HG03565 (cell line): ENCODE measurements at regions not wholly inside any gene's neighbourhood (a gene's known extent, or its start where the extent isn't known, plus 50 kb on each side); places are given as distances from the start of the nearest gene placed in this dataset.
"Not testable (repeated sequence)": the region's sequence is repeated elsewhere in the genome, so short reads cannot be mapped to it uniquely, and the experiment has no call there.

Experiments used
- ATAC-seq: cut with Tn5 transposase; IDR thresholded peaks from one replicate; pipeline ENCODE4 v1.9.1; 2021; ENCODE audit warnings: mild to moderate bottlenecking, moderate library complexity; ENCODE audit not compliant: unreplicated experiment

DNA sequence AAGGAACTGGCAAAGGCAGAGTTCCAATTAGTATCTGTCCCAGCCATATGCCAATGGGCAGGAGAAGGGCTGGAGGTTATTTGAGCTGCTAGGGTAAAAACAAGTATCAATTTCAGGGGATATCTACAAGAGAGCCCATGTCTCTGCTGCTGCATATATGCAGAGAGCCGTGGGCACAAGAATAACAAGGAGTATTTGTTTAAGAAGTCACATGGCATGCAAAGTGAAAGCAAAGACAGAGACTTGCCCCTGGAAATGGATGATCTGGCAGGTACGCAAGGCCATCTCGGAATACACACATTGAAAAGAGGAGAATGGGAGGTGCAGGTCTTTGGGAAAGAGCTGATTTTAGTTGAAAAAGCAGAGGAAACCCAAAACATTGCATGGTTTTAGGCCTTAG lies 170.6 kb downstream of the EVA1A start:
- ATAC-seq: no peak

DNA sequence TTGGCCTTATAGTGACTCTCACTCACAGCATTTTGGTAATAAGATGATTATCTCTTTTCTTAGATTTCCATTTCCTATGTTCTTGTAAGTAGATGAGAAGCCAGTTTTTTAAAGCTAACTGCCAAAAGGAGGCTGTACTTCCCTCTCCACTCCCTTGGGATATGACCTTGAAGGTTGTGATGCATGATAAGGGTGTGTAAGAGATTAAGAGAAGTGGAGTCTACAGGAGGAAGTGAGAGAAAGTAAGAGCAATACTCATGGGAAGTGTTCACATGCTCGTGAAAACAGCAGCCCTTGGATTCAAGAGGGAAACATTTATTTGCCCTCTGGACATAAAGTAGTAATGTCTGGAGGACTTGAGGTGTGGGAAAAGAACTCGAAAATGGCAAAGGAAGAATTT lies 171.5 kb downstream of the EVA1A start:
- no peak for ATAC-seq

DNA sequence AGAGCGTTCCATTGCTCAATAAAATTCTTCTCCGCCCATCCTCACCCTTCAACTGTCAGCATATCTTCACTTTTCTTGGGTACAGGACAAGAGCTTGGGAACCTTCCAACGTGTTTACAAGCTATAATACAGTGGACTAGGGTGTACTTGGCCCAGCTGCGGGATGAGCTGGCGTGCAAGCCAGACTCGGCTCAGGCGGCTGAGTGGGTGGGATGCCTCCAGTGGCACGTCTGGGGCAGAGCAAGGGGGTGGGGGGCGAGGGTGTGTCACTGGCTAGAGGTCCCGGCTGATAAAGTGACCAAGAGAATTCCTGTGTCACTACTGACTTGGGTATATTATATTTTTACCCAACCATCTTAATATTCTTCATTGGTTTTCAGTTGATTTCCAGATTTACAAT lies 179.7 kb downstream of the EVA1A start:
- ATAC-seq: no peak

DNA sequence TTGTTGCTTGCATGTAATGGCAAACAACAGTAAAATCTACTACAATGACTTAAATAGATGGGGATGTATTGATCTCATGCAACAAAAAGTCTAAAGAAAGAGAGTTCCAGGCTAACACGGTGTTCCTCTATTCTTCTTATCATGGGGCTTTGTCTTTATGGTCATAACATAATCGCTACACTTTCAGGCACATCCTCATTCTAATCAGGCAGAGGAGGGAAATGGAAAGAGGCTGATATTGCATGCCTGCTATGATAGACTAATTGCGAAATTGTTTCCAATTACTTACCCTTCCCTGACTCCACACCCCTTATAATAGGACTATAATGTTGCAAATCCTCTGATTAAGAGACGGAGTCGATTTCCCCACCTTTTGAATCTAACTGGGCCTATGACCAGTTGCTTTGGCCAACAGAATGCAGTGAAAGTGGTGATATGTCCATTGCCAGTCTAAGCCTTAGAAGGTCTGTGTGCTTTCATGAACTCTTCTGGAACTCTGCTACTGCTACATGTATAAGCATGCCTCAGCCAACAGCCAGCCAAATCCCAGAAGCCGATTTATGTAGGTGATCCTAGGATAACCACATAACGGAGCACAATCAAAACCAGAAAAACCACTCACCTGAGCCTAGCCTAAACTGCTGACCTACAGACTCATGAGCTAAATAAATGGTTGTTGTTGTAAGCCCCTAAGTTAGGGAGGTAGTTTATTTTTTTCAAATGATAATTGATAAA lies 180.3 kb upstream of the TACR1 start:
- ATAC-seq: no peak

DNA sequence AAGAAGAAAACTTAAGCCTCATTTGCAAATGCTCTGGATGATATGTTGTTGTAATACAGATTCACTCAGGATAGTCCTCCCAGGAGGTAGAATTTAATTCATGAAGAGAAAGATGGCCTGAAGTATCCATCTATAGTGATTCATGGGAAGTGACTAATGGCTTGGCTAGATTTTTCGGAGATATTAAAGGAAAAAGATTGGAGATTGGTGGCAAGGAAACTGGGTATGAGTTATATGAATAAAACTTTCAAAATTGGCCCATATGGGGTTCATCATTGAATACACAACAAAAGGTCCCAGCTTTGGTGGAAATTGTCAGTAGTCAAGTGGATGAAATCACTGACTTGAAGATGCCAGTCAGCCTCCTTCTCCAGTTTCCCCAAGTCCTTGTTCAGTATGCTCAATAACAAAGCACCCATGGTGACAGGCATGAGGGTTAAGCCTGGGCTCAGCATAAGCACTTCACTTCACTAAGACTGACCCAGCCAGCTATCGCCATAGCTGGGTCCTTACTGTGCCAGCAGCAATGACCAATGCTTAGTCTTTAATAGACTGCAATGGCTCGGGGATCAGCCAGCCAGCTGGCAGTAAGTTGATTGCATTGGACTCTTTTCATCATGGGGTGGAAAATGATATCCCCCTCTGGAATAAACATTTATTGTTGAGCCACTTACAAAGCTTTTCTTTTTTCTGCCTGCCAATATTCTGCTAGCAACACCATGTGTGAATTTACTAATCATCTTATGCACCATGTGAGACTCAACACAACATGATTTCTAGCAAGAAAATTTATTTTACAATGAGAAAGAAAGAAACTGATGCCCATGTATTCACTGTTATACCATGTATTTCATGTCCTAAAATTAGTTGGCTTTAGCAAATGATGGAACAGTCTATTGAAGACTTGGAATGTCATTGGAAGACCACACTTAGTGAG lies 176.6 kb upstream of the TACR1 start:
- no peak for ATAC-seq

DNA sequence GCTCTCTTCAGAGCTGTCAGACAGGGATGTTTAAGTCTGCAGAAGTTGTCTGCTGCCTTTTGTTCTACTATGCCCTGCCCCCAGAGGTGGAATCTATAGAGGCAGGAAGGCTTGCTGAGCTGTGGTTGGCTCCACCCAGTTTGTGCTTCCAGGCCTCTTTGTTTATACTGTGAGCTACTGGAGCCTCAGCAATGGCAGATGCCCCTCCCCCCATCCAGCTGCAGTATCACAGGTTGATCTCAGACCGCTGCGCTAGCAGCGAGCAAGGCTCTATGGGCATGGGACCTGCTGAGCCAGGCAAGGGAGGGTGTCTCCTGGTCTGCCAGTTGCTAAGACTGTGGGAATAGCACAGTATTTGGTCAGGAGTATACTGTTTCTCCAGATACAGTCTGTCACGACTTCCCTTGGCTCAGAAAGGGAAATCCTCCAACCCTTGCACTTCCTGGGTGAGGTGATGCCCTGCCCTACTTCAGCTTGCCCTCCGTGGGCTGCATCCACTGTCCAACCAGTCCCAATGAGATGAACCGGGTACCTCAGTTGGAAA lies 175.2 kb upstream of the TACR1 start:
- ATAC-seq: not testable (repeated sequence)

DNA sequence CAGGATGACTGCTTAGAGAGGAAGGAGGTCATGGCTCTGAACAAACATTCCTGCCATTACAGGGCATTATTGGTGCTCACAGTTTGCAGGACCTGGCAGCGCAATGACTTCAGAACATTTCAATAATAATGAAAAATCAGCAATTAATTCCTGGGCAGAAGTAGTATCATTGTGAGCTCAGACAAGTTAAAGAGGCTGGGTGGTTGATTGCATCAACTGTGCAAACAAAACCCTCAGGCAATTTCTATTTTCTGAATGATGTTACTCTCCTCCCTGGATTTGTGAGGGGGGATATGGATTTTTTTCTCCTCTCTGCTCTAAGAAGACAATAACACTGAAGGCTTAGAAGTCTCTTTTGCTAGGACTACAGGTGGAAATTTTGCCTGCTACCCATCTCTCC lies 168.1 kb upstream of the TACR1 start:
- ATAC-seq: no peak

DNA sequence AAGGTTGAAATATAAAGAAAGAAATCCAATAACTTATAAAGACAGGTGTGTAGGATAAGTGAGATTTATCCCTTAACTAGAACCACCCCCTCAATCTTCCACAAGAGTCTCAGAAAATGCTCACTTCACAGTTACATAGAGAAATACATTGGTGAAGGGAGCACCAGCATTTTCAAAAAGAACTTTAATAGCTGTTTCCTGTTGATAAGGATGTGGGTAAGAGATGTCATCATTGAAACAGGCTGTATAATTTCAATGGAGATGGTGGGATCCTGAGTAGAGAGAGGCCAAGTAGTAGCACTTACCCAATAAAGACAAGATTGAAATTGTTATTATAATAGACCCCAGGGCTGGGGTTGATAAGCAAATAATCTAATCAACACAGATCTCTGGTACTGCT lies 162.2 kb upstream of the TACR1 start:
- ATAC-seq: no peak

DNA sequence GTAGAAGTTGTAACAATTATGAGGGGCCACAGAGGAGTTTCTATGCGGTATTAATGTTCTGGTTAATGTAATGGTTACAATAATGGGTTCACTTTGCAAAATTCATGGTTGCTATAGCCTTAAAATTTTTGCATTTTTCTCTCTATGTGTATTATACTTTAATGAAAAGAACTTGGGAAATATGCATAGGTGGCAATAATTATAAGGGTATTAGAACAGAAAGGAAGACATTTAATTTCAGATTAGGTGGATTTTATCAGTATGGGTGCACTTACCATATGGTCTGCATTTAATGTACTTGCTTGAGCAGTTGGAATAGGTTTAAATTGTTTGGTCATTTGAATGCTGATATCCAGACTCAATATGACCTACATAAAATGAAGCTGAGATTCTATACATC lies 161.6 kb upstream of the TACR1 start:
- no peak for ATAC-seq

DNA sequence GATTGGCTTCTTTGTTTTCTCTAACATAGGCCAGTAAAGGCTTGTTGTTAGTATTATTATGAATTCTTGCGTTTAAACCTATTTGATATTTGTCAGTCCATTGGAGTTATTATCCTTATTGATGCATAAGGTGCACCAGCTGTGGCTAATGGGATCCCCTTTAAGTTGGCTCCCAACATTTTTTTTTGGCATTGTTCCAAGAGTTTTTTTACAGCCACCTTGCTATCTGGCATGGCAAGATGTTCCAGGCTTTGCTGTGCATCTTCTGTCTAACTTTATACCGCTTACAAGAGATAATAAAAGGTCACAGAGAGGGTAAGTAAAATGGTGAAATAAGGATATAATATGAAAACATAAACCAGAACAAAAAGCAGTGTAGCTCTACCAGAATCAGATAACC lies 157.5 kb upstream of the TACR1 start:
- no peak for ATAC-seq

DNA sequence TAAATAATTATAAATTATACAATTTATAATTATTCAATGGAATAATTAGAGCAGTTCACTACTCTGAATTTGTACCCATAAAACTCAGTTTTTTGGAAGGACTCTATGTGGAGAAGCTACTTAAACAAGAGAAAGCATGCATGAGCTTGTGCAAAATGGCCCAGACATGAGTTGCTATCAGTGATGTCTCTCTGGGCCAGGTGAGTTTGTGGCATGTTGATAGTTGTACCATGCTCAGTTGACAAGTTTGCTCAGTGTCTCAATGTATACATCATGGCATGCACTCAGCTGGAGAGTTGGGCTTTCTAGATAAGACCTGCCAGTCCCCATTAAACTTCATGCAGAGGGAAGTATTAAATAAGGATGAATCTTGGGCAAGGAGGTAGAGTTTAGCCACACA lies 153.8 kb upstream of the TACR1 start:
- no peak for ATAC-seq

DNA sequence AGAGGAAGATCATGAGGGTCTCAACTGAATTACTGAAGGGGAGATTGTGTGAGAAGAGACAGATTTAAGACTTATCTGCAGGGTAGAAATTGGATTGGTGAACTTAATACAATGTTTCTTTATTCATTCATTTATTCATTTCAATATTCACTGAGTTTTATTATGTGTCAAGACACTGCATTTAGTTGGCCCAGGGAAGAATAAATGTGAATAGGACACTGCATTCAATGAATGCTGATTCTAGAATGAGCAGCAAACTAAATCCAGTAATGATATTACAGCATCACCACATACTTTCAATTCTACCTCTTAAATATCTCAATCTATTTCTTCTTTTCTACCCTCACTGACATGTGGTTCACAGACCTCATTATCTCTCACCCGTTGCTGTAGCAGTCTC lies 149.0 kb upstream of the TACR1 start:
- ATAC-seq: no peak

DNA sequence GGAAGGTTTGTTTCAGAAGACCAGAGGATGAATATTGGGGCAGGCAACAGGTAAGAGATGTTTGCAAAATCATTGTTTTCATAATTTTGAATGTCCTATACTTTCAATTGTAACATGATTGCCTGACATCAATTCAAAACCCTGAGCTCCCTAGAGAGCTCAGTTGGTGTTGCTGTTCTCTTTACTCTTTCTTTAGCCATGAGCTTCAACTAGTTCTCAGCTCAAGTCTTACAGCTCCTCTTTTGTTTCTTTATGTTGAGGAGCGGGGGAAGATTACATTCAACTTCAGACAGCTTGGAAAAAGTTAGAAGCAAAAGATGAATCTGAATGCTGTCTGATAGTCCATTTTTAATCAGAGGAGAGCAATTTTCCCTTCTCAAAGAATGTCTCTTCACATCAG lies 144.8 kb upstream of the TACR1 start:
- ATAC-seq: no peak

DNA sequence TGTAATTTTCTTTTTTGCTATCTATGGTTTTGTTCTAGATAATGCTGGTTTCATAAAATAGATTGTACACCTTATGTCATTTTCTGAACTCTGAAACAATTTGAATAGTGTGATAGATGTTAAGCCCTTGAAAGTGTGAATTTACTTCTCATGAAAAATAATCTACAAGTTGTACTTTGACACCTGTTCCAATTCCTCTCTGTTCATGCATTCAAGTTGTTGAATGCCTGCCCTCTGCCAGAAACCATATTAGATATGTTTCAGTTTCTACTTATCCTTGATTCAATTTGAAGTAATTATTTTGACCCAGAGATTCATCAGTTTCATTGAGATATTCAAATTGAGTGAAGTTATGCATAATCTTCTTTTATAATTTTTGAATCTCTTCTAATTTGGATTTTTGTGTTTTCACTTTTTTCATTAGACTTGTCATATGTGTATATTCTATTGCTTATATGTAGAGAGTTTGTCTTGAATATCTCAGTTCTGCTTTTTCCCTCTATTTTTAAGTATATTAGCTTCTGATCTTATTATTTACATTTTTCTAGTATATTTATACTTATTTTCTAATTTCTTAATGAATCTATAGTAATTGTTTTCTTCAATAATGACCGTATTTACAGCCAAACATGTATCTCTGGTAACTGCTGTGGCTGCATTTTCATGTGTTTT lies 143.3 kb upstream of the TACR1 start:
- ATAC-seq: peak; percentile 50

DNA sequence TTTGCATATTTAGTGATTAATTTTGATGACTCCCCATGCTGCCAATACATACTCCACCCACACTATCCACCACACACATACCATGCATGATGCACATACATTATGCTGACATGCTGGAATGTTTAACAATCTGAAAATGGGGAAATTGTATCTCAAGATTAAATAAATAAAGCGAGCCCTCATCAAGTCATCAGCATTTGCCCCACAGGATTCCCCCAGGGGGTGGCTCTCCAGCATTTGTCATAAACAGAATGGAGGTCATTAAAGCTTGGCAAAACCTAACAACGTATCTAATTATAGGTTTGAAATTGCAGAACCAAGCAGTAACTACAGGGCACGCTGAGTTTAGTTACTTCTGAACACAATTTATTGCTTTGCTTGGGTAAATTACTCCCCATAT lies 141.2 kb upstream of the TACR1 start:
- ATAC-seq: no peak

DNA sequence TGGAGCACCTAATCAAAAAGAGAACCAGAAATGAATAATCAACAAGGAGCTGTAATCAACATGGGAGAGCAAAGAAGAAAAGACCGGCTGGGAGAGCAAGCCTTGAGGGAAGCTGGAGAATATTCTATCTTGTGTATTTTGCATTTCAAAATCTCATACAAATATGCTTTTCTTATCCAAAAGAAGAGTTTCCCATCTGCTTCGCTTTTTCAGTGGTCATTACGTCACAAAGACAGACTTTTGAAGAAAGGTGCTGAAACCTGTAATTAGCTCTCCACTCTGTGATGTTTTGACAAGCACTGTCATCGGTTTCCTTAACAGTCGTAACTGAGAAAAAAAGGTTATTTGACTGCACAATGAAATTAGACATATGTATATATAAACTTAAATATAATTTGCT lies 139.1 kb upstream of the TACR1 start:
- ATAC-seq: no peak

DNA sequence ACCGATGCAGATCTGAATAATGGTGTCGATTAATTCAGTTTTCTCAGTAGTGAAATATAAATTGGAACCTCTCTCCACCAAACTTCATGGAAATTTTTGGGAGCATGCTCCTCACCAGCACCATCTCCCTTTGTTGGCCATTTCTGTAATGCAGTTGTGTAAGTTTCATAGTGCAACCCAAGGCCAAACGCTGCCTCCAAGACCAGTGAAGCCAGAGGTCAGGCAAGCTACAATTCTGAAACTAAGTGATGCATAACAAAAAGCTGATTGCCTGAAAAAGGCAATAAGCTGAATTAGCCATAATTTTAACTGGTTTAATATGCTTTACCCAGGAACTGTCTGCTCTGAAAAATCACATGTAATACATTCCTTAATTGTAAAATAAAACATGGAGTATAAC lies 138.3 kb upstream of the TACR1 start:
- no peak for ATAC-seq

DNA sequence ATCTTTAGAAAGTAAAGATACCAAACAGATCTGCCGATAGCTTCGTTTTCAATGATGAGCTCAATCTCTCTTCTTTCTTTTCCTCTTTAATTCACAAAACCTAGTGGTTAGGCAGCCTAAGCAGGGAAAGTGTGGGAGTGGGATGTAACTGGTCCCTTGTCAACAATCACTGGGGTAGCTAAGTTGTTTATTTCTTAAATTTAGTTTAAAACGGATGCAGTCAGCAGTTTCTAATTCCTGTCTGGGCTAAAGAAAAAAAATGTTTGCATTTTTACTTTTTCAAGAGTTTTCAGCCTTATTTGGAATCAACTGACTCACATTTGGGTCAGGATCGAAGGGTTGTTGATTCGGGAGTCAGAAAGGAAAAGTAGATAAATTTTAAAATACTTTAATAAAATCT lies 137.7 kb upstream of the TACR1 start:
- ATAC-seq: no peak

DNA sequence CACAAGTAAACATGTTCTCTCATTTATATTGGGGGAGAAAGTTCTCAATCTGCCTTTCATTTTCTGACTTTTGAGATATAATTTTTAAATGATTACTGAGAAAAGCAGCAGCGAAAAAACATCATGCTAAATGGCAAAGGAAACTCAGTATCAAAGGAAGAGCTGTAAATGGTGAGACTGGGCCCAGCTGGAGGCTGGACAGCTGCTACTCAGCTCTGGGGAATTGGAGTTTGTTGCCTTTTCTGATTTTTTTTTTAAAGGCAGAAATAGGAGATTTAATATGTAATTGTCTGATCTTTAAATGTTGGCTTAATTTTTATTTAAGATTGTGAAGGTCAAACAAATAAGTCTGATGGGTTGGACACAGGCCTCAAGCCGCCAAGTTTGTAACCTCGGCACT lies 137.1 kb upstream of the TACR1 start:
- ATAC-seq: no peak

DNA sequence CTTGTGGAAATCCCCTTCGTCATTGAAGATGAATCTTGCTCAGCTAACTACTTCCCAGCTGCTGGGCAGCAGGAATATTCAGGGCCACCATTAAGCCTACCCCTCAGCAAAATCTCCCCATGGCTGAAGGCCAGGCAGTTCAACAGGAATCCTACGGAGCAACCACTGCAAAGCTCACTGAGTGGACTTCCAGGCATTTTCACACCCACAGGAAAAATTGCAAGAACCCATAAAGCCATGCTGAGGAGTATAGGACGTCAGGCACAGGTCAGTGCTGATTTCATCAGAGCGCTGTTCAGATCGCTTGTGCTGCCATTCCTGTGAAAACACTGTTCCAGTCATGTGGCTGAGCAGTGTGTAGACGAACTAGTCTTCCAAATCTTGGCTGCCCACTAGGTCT lies 134.8 kb upstream of the TACR1 start:
- ATAC-seq: no peak

DNA sequence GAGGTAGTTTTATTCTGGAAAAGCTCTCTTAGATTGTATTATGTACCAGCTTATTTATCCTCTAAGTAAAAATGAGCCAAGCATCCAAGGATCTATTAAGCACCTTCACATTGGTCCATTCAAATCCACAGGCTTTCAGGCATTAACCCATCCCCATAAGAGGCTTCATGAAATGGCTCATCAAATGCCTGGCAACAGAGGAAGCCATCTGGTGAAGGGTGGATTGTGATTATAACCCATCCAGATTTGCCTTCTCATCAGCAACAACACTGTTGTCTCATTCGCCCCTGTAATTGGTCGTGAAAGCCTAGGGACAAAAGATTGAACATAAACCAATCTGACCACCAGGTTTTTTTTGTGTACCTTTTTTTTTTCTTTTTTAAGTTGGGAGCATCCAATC lies 134.3 kb upstream of the TACR1 start:
- ATAC-seq: no peak

DNA sequence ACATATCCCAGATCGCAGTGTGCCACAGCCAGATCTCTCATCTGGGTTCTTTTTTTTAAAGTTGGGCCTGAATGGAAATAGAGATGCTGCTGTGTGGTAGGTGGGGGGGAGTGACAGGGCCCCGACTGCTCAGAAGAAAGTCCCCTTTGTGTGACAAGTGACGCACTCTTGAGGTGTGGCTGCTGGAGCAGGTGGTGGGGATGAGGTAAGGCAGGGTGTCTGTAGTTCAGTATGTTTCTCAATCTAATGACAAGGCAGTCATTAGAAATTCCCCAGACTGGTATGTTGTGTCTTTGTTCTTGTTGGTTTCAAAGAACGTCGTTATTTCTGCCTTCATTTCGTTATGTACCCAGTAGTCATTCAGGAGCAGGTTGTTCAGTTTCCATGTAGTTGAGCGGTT lies 128.8 kb upstream of the TACR1 start:
- no peak for ATAC-seq
